Natural killer cell (primary cell): ENCODE measurements at regions not wholly inside any gene's neighbourhood (a gene's known extent, or its start where the extent isn't known, plus 50 kb on each side); places are given as distances from the start of the nearest gene placed in this dataset.

Experiments
- ATAC-seq, 3 donors: fragments of 150-1000 bp in 2 of 3; fragments of 200-7000 bp in 1 of 3; cut with Tn5 transposase; 1 replicate in 1 of 3; 2 replicates in 2 of 3; pipeline ENCODE4 v1.10.0; 2021; ENCODE audit warnings: mild to moderate bottlenecking in 2 of 3, moderate library complexity in 2 of 3
- DNase-seq, 2 donors: peaks; one replicate each; pipeline versions ENCODE4 v3.0.0 to v3.0.0-alpha.2; 2013 to 2021; ENCODE audit warnings: mixed read lengths in 1 of 2
- H3K27ac ChIP-seq: one replicate; pipeline ENCODE4 v1.5.1; 2013; ENCODE audit warnings: mild to moderate bottlenecking, low read length
- H3K27me3 ChIP-seq: one replicate; pipeline ENCODE4 v1.6.1; 2013; ENCODE audit warnings: low read length; ENCODE audit not compliant: control insufficient read depth, insufficient read depth
- H3K36me3 ChIP-seq: one replicate; pipeline ENCODE4 v1.6.1; 2013; ENCODE audit warnings: low read length; ENCODE audit not compliant: control insufficient read depth, insufficient read depth
- H3K4me1 ChIP-seq: one replicate; pipeline ENCODE4 v1.6.1; 2013; ENCODE audit warnings: low read length; ENCODE audit not compliant: control insufficient read depth, insufficient read depth
- H3K4me3 ChIP-seq: one replicate; pipeline ENCODE4 v1.5.1; 2013; ENCODE audit warnings: low read length
- H3K9me3 ChIP-seq: one replicate; pipeline ENCODE4 v1.6.1; 2013; ENCODE audit warnings: low read length; ENCODE audit not compliant: control insufficient read depth, insufficient read depth
- H3K27ac Mint-ChIP-seq, 2 donors: one replicate each; pipeline ENCODE4 v1.8.0; 2022; ENCODE audit warnings: mild to moderate bottlenecking in 2 of 2, mixed read lengths in 2 of 2, moderate library complexity in 1 of 2
- H3K27me3 Mint-ChIP-seq, 2 donors: one replicate each; pipeline ENCODE4 v1.8.0; 2022; ENCODE audit warnings: low read depth in 2 of 2, mixed read lengths in 2 of 2
- H3K36me3 Mint-ChIP-seq: one replicate; pipeline ENCODE4 v1.8.0; 2022; ENCODE audit warnings: mixed read lengths
- H3K4me1 Mint-ChIP-seq, 2 donors: one replicate each; pipeline ENCODE4 v1.8.0; 2022; ENCODE audit warnings: mixed read lengths in 2 of 2
- H3K4me3 Mint-ChIP-seq: one replicate; pipeline ENCODE4 v1.8.0; 2022; ENCODE audit warnings: mild to moderate bottlenecking, moderate library complexity, mixed read lengths
- H3K9me3 Mint-ChIP-seq, 2 donors: one replicate each; pipeline ENCODE4 v1.8.0; 2022; ENCODE audit warnings: mixed read lengths in 2 of 2
- CTCF ChIP-seq: fragments of 200-600 bp; IDR thresholded peaks from one replicate; pipeline ENCODE4 v1.8.0; 2022; ENCODE audit warnings: antibody characterized with exemption
- WGBS: methylation state at CpG from one replicate; pipeline ENCODE4 v1.1.7; 2013; ENCODE audit warnings: missing lambda C conversion rate; ENCODE audit not compliant: insufficient coverage; 5-methylcytosine and 5-hydroxymethylcytosine counted together
- intact Hi-C: fragments of 100-400 bp; cut with micrococcal nuclease; formaldehyde crosslinking; loops from one replicate; pipeline ENCODE4 v1.14.2; 2022

GRCh38 chr18:46266473-46266872 is 162.3 kb downstream of the HAUS1 start:
- Mint-ChIP-seq H3K27ac (no peak overlapping the region), H3K4me3 (no peak overlapping the region), H3K9me3 (no peaks in the 10 kb centered on the region), H3K36me3 (peaks cover 9% of the 10 kb centered on the region), H3K27me3 (no peaks in the 10 kb centered on the region), H3K4me1 (peaks cover 30 to 46% of the 10 kb centered on the region in 2 donors)
- 98% methylated on average over 2 of the region's 3 CpGs for WGBS
- Histone ChIP-seq H3K27me3 (no peaks in the 10 kb centered on the region), H3K4me3 (no peak overlapping the region), H3K9me3 (no peaks in the 10 kb centered on the region), H3K36me3 (peaks cover 24% of the 10 kb centered on the region), H3K4me1 (no peaks in the 10 kb centered on the region), H3K27ac (no peak overlapping the region)
- no peak for TF ChIP-seq CTCF
- intact Hi-C loops, result no loop called here
- ATAC-seq (no peak), DNase-seq (no peak)

- Histone ChIP-seq H3K36me3 (peaks cover 21% of the 10 kb centered on the region), H3K4me1 (no peaks in the 10 kb centered on the region), H3K9me3 (no peaks in the 10 kb centered on the region), H3K27ac (no peak overlapping the region), H3K27me3 (no peaks in the 10 kb centered on the region), H3K4me3 (no peak overlapping the region)
- DNase-seq (no peak), ATAC-seq (no peak)
- intact Hi-C loops, result no loop called here
- Mint-ChIP-seq H3K9me3 (no peaks in the 10 kb centered on the region), H3K4me1 (peaks cover 35 to 57% of the 10 kb centered on the region in 2 donors), H3K36me3 (peaks cover 7% of the 10 kb centered on the region), H3K27me3 (no peaks in the 10 kb centered on the region), H3K4me3 (no peak overlapping the region), H3K27ac (no peak overlapping the region)
- 68% methylated on average over 2 of the region's 2 CpGs for WGBS
- TF ChIP-seq CTCF, result no peak
These were observed 164.5 kb downstream of the HAUS1 start for GRCh38 chr18:46268671-46269070.

- no peak for TF ChIP-seq CTCF
- peaks cover 35 to 51% of the 10 kb centered on the region in 2 donors for H3K4me1 Mint-ChIP-seq
- H3K27me3 ChIP-seq, result no peaks in the 10 kb centered on the region
- H3K36me3 ChIP-seq, result peaks cover 15% of the 10 kb centered on the region
- no peaks in the 10 kb centered on the region for H3K27me3 Mint-ChIP-seq
- no peaks in the 10 kb centered on the region for H3K4me1 ChIP-seq
- WGBS, result no CpG with 5 or more reads among the region's 1 CpG
- ATAC-seq (no peak), DNase-seq (no peak)
- no peak overlapping the region for H3K27ac ChIP-seq
- no peak overlapping the region for H3K4me3 ChIP-seq
- H3K27ac Mint-ChIP-seq, result no peak overlapping the region
- no peaks in the 10 kb centered on the region for H3K9me3 Mint-ChIP-seq
- H3K36me3 Mint-ChIP-seq, result peaks cover 1% of the 10 kb centered on the region
- H3K9me3 ChIP-seq, result no peaks in the 10 kb centered on the region
- intact Hi-C loops, result no loop called here
- no peak overlapping the region for H3K4me3 Mint-ChIP-seq
These were observed 165.1 kb downstream of the HAUS1 start for GRCh38 chr18:46269275-46269674.

GRCh38 chr18:46271488-46271887 is 167.3 kb downstream of the HAUS1 start:
- no peak overlapping the region for H3K4me3 Mint-ChIP-seq
- Histone ChIP-seq H3K4me3 (no peak overlapping the region), H3K27me3 (no peaks in the 10 kb centered on the region), H3K27ac (no peak overlapping the region), H3K4me1 (no peaks in the 10 kb centered on the region), H3K9me3 (no peaks in the 10 kb centered on the region), H3K36me3 (peaks cover 8% of the 10 kb centered on the region)
- H3K9me3 Mint-ChIP-seq, result no peaks in the 10 kb centered on the region
- no peaks in the 10 kb centered on the region for H3K27me3 Mint-ChIP-seq
- TF ChIP-seq CTCF, result no peak
- H3K4me1 Mint-ChIP-seq, result peaks cover 26 to 33% of the 10 kb centered on the region in 2 donors
- ATAC-seq (no peak), DNase-seq (no peak)
- intact Hi-C loops, result no loop called here
- no peak overlapping the region for H3K27ac Mint-ChIP-seq
- WGBS, result 100% methylated on average over 2 of the region's 2 CpGs
- no peaks in the 10 kb centered on the region for H3K36me3 Mint-ChIP-seq
